GM19438 (cell line): ENCODE measurements at regions not wholly inside any gene's neighbourhood (a gene's known extent, or its start where the extent isn't known, plus 50 kb on each side); places are given as distances from the start of the nearest gene placed in this dataset.

Source experiments
- ATAC-seq: cut with Tn5 transposase; IDR thresholded peaks from one replicate; pipeline ENCODE4 v1.9.1; 2021; ENCODE audit warnings: low read depth; ENCODE audit not compliant: unreplicated experiment

GRCh38 chr1:87799451-87799850, 470.8 kb downstream of the LMO4 start:
- ATAC-seq, result no peak

- no peak for ATAC-seq
These were observed 471.3 kb downstream of the LMO4 start for GRCh38 chr1:87800006-87800405.

GRCh38 chr1:87803375-87803774, 474.7 kb downstream of the LMO4 start:
- ATAC-seq, result no peak

- ATAC-seq, result no peak
These were observed 475.4 kb downstream of the LMO4 start for GRCh38 chr1:87804128-87804527.

GRCh38 chr1:87805666-87806378, 477.1 kb downstream of the LMO4 start:
- ATAC-seq, result no peak

- no peak for ATAC-seq
These were observed 477.9 kb downstream of the LMO4 start for GRCh38 chr1:87806379-87807094.

- ATAC-seq, result no peak
These were observed 481.5 kb downstream of the LMO4 start for GRCh38 chr1:87810166-87810565.

- peak; percentile 77 for ATAC-seq
These were observed 484.3 kb downstream of the LMO4 start for GRCh38 chr1:87812871-87813577.

GRCh38 chr1:87814573-87814972, 485.9 kb downstream of the LMO4 start:
- ATAC-seq, result no peak

GRCh38 chr1:87816646-87817045, 488.0 kb downstream of the LMO4 start:
- no peak for ATAC-seq

- no peak for ATAC-seq
These were observed 492.1 kb downstream of the LMO4 start for GRCh38 chr1:87820668-87821334.

- ATAC-seq, result no peak
These were observed 492.6 kb downstream of the LMO4 start for GRCh38 chr1:87821335-87821697.

- ATAC-seq, result peak; percentile 82
These were observed 498.1 kb downstream of the LMO4 start for GRCh38 chr1:87826681-87827251.

GRCh38 chr1:87829360-87829759, 500.7 kb downstream of the LMO4 start:
- ATAC-seq, result no peak

GRCh38 chr1:87830432-87830978, 501.8 kb downstream of the LMO4 start:
- ATAC-seq, result no peak

GRCh38 chr1:87833166-87833565, 504.5 kb downstream of the LMO4 start:
- ATAC-seq, result no peak

GRCh38 chr1:87834151-87834550, 505.5 kb downstream of the LMO4 start:
- no peak for ATAC-seq

GRCh38 chr1:87834941-87835340, 506.3 kb downstream of the LMO4 start:
- ATAC-seq, result no peak

GRCh38 chr1:87840767-87841166, 512.1 kb downstream of the LMO4 start:
- ATAC-seq, result peak; percentile 96

GRCh38 chr1:87841332-87841731, 512.7 kb downstream of the LMO4 start:
- no peak for ATAC-seq
